ENCODE measurements at regions not wholly inside any gene's neighbourhood (a gene's known extent, or its start where the extent isn't known, plus 50 kb on each side); places are given as distances from the start of the nearest gene placed in this dataset.

DNA sequence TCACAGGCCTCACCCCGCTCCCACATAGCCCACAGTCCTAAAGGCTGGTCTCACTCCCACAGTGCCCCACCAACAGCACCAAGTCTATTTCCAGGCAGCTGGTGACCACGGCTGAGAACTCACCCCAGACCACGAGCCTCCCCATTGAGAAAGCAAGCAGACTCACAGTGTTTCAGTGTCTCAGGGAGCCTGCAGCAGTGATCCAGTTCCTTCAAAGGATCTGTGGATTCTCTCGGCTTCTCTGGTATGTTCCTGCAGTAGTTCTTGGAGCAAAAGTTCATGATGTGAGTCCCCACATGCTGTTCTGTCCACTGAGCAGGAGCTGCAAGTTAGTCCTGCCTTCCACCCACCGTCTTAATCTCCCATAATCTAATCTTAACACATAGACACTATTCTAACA lies 185.3 kb upstream of the CDH6 start:
- Histone ChIP-seq H4K20me1 (ENCODE audit: insufficient read depth, low read length) (no peaks in the 10 kb centered on the region), H3K79me2 (ENCODE audit: insufficient read depth, low read length) (no peaks in the 10 kb centered on the region), H3K9me3 (ENCODE audit: low read depth, low read length) (no peaks in the 10 kb centered on the region), H3K27ac (ENCODE audit: low read depth, low read length) (no peak overlapping the region), H3K4me3 (ENCODE audit: insufficient read depth, low read length) (no peak overlapping the region), H3K27me3 (ENCODE audit: insufficient read depth, low read length) (no peaks in the 10 kb centered on the region), H3K4me1 (ENCODE audit: insufficient read depth, low read length) (no peaks in the 10 kb centered on the region), H3K4me2 (ENCODE audit: insufficient read depth, low read length) (no peak overlapping the region), H2AFZ (ENCODE audit: low read length) (no peak overlapping the region), H3K36me3 (ENCODE audit: insufficient read depth, low read length) (no peaks in the 10 kb centered on the region)
- TF ChIP-seq, protein P1, sequence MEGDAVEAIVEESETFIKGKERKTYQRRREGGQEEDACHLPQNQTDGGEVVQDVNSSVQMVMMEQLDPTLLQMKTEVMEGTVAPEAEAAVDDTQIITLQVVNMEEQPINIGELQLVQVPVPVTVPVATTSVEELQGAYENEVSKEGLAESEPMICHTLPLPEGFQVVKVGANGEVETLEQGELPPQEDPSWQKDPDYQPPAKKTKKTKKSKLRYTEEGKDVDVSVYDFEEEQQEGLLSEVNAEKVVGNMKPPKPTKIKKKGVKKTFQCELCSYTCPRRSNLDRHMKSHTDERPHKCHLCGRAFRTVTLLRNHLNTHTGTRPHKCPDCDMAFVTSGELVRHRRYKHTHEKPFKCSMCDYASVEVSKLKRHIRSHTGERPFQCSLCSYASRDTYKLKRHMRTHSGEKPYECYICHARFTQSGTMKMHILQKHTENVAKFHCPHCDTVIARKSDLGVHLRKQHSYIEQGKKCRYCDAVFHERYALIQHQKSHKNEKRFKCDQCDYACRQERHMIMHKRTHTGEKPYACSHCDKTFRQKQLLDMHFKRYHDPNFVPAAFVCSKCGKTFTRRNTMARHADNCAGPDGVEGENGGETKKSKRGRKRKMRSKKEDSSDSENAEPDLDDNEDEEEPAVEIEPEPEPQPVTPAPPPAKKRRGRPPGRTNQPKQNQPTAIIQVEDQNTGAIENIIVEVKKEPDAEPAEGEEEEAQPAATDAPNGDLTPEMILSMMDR (IDR thresholded peaks at IDR 0.05; ENCODE audit: extremely low read depth, low read depth, low read length): no peak
- no peak for DNase-seq (ENCODE audit: insufficient read length, low spot score, missing footprints)

DNA sequence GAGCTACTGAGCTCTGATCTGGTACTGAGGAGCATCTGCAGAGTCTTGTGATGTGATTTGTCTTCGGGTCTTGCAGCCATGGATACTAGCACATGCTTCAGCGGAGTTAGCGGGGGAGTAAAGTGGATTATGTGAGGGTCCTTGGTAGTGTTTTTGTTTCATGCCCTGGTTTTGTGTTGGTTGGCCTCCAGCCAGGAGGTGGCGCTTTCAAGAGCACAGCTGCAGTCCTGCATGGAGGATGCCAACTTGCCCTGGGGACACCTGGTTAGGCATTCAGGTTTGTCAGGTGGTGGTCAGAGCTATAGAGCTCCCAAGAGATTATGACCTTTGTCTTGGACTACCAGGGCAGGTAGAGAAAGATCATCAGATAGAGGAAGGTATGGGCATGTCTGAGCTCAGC lies 185.8 kb upstream of the CDH6 start:
- H3K36me3 ChIP-seq (ENCODE audit: insufficient read depth, low read length): no peaks in the 10 kb centered on the region
- no peak overlapping the region for H3K4me3 ChIP-seq (ENCODE audit: insufficient read depth, low read length)
- TF ChIP-seq, protein P1 (IDR thresholded peaks at IDR 0.05; ENCODE audit: extremely low read depth, low read depth, low read length): no peak
- no peaks in the 10 kb centered on the region for H3K9me3 ChIP-seq (ENCODE audit: low read depth, low read length)
- no peak overlapping the region for H3K27ac ChIP-seq (ENCODE audit: low read depth, low read length)
- H3K4me2 ChIP-seq (ENCODE audit: insufficient read depth, low read length): no peak overlapping the region
- no peaks in the 10 kb centered on the region for H3K27me3 ChIP-seq (ENCODE audit: insufficient read depth, low read length)
- no peaks in the 10 kb centered on the region for H3K4me1 ChIP-seq (ENCODE audit: insufficient read depth, low read length)
- H2AFZ ChIP-seq (ENCODE audit: low read length): no peak overlapping the region
- H4K20me1 ChIP-seq (ENCODE audit: insufficient read depth, low read length): no peaks in the 10 kb centered on the region
- H3K79me2 ChIP-seq (ENCODE audit: insufficient read depth, low read length): no peaks in the 10 kb centered on the region
- DNase-seq (ENCODE audit: insufficient read length, low spot score, missing footprints): no peak

DNA sequence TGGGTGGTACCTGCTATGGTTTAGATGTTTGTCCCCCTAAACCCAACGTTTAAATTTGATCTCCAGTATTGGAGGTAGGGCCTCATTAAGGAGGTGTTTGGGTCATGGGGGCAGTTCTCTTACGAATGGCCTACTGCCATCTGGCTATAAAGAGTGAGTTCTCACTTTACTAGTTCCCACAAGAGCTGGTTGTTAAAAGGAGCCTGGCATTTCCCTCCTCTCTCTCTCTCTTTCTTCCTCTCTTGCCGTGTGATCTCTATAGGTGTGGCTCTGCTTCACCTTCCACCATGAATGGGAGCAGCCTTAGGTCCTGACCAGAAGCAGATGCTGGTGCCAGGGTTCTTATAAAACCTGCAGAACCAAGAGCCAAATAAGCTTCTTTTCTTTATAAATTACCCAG lies 193.2 kb upstream of the CDH6 start:
- Histone ChIP-seq H3K79me2 (ENCODE audit: insufficient read depth, low read length) (no peaks in the 10 kb centered on the region), H3K4me2 (ENCODE audit: insufficient read depth, low read length) (no peak overlapping the region), H3K36me3 (ENCODE audit: insufficient read depth, low read length) (no peaks in the 10 kb centered on the region), H3K27ac (ENCODE audit: low read depth, low read length) (no peak overlapping the region), H2AFZ (ENCODE audit: low read length) (no peak overlapping the region), H3K4me1 (ENCODE audit: insufficient read depth, low read length) (no peaks in the 10 kb centered on the region), H3K9me3 (ENCODE audit: low read depth, low read length) (no peaks in the 10 kb centered on the region), H4K20me1 (ENCODE audit: insufficient read depth, low read length) (no peaks in the 10 kb centered on the region), H3K27me3 (ENCODE audit: insufficient read depth, low read length) (no peaks in the 10 kb centered on the region), H3K4me3 (ENCODE audit: insufficient read depth, low read length) (no peak overlapping the region)
- DNase-seq (ENCODE audit: insufficient read length, low spot score, missing footprints): no peak
- TF ChIP-seq, protein P1 (IDR thresholded peaks at IDR 0.05; ENCODE audit: extremely low read depth, low read depth, low read length): no peak

DNA sequence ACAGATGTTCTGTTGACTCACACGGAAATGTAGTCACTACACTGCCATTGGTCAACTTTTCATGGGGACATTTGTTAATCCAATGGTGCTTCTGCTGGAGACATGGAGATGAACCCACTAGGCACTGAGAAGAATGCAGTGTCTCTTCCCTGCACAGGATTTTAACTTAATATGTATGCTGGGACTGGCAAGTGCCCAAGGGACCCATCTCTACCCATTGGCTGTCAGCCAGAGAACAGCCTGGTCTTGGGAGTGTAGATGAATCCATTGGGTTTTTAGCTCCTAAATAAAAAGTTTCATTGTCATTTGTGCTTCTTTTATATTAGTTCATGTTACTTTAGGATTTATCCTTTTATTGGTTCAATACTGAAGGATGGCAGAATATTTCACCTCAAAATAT lies 195.8 kb upstream of the CDH6 start:
- TF ChIP-seq, protein P1 (IDR thresholded peaks at IDR 0.05; ENCODE audit: extremely low read depth, low read depth, low read length): no peak
- no peak for DNase-seq (ENCODE audit: insufficient read length, low spot score, missing footprints)

More for the DNA sequence above, 195.8 kb upstream of the CDH6 start:
- no peaks in the 10 kb centered on the region for H3K9me3 ChIP-seq (ENCODE audit: low read depth, low read length)
- H4K20me1 ChIP-seq (ENCODE audit: insufficient read depth, low read length): no peaks in the 10 kb centered on the region
- no peak overlapping the region for H2AFZ ChIP-seq (ENCODE audit: low read length)
- H3K36me3 ChIP-seq (ENCODE audit: insufficient read depth, low read length): no peaks in the 10 kb centered on the region
- H3K79me2 ChIP-seq (ENCODE audit: insufficient read depth, low read length): no peaks in the 10 kb centered on the region
- H3K4me1 ChIP-seq (ENCODE audit: insufficient read depth, low read length): no peaks in the 10 kb centered on the region
- H3K27ac ChIP-seq (ENCODE audit: low read depth, low read length): no peak overlapping the region
- no peak overlapping the region for H3K4me2 ChIP-seq (ENCODE audit: insufficient read depth, low read length)
- H3K4me3 ChIP-seq (ENCODE audit: insufficient read depth, low read length): no peak overlapping the region
- no peaks in the 10 kb centered on the region for H3K27me3 ChIP-seq (ENCODE audit: insufficient read depth, low read length)

Data from osteoblast (primary cell).